ENCODE measurements at regions not wholly inside any gene's neighbourhood (a gene's known extent, or its start where the extent isn't known, plus 50 kb on each side); places are given as distances from the start of the nearest gene placed in this dataset.

DNA sequence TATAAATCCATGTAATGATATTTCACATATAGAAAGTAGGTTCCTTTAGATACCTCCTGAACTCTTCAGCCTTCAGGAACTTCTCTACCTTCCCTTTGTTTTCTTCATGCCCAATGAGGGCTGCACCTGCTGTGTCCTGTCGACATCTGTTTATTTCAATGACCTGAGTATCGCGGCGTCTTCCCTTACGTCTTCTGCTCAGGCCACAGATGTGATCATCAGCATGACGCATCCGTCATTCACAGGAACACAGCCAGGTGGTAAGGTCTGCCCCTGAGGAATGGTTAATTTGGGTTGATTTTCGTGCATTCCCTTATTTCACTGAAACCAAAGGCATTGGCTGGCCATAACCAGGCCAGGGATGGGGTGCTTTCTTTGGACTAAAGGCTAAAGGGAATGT is 217.1 kb downstream of the MED10 start:
- DNase-seq: no peak

DNA sequence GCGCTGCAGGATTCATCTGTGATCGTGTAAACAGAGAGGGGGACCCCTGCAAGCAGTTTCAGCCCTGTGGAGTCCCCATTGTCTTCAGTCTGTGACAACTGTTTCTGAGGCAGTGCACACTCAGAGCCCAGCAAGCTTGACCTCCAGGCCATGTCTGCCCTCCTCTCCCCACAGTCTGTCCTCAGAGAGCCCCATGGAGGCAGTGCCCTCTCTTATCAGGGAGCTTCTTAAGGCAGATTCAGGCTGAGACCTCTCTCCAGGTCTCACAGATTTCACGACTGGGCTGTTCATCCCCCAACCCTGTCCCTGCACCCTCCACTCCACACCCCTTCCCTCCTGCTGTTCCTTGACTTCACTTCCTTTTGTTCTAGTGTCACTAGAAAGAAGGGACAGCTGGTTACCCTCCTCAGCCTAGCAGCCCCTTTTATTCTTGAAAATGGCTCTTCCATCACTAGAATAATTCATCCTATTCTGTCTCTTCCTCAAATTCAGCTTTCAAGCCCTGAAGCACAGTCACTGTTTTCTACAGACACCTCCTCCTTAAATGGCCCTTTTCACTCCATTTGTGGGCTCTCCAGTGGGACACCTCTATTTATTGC is 218.4 kb downstream of the MED10 start:
- no peak for DNase-seq

DNA sequence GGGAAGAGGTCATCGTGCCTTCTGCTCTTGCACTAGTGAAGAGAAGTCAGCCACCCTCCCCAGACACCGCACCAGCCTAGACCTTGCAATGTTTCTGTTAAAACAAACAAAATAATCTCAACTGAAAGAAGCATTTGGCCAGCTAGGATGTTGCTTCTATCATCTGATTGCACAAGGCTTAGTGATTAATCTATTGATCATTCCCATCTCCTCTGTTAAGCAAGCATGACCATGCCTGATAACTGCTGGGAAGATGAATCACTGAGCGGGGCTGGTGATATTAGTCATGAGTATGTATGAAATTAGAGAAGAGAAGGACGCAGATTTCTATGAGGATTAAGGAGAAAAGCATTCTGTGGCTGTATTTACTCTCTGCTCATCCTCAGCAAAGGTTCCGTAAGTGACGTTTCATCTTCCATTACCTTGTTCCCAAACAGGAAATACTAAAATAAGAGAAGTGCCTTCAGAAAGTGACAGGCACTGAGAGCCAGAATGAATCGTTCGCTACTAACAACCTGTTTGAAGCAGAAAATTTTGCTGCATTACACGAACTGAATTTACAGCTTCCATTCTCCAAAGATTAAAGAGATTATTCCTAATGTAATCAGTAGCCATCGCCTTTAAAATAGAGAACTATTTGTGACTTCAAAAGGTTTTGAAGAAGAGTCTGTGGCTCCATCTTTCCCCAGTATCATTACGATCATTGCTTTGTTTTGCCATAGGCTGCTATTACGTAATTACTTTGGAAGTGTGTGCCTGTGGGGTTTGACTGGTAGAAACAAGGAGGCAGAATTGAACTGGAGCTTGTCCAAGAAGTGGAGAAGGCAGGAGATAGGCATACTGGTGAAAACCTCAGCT is 219.1 kb downstream of the MED10 start:
- DNase-seq: peak in 1 of 2 experiments; percentile 17

DNA sequence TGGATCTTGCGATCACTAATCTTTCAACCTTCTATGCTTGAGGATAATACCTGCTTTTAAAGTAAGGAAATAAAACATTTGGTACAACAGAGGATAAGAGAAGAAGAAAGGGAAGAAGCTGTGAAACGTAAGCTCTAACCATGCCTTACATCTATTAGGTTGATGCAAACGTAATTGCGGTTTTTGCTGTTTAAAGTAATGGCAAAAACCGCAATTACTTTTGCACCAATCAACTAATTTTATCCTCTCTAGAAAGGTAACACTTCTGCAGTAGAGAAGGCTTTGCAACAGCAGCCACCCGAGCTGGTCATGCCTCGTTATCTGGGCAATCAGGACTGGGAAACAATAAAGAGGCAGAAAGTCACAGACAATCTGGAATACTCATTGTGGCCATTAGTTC is 224.1 kb downstream of the MED10 start:
- no peak for DNase-seq

DNA sequence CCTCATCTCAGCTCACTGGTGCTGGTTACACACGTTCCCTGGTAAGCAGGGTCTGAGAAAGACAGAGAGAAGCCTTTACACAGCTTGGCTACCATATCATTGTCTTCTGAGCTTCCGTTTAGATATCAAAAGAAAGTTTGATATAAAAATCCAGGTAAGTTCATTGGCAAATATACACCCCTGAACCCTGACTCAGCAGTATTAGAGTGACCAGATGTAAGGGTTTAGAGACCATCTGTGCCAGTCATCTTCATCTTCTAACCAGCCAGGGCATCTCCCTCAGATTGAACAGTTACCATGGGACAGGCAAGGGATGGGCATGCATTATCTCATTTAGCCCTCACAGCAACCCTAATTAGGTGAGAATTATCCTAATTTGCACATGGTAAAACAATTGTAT is 232.1 kb downstream of the MED10 start:
- no peak for DNase-seq

DNA sequence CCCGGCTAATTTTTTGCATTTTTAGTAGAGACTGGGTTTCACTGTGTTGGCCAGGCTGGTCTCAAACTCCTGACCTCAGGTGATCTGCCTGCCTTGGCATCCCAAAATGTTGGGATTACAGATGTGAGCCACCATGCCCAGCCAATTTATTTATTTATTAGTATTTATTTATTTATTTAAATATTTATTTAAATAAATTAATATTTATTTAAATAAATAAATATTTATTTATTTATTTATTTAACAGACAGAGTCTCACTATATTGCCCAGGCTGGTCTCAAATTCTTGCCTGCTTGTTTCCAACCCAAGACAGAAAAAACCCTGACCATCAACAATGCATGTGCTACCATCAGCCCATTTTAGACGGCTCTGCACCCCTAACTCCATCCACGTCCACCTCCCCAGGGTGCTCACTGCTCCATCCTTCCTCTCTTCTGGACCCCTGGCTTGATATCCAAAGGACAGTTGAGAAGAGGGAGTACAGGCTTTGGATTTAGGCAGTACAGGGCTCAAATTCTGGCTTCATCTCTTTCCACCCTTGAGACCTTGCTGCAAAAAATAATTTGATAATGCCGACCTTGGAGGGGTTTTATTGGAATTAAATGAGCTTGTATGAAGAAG is 232.6 kb downstream of the MED10 start:
- no peak for DNase-seq

DNA sequence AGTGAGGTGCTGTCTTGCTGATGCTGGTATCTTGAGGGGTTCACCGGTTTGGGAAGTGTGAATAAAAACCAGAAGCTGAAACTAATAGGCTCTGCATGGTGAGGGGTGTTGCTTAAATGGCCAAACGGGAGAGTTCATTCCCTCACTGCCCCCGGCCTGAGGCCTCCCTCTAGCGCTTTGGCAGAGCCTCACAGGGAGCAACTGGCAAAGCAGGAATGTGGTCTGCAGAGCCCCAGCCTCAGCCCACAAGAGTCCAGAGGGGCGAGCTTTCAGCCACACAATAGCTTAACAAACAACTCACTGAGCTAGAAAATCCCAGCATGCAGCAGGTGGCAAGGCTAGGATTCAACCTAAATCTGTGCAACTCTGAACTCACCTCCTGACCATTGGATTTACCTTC is 234.8 kb downstream of the MED10 start:
- DNase-seq: no peak

DNA sequence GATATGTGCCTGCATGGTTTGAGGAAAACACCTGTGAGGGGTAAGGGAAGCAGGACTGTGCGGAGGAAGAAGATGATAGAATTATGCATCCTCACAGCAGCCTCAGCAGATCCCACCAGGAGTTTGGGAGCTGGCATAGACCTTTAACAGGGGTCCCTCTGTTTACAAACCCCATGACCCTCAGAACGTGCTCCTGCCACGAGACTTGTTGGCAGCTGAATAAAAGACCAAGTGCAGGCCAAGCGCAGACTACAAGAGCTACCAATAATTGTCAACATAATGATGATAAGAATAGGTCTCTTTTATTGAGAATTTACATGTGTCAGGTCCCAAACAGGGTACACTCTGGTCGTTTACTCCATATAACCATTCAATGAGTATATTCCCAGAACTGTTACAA is 236.0 kb downstream of the MED10 start:
- DNase-seq: no peak

DNA sequence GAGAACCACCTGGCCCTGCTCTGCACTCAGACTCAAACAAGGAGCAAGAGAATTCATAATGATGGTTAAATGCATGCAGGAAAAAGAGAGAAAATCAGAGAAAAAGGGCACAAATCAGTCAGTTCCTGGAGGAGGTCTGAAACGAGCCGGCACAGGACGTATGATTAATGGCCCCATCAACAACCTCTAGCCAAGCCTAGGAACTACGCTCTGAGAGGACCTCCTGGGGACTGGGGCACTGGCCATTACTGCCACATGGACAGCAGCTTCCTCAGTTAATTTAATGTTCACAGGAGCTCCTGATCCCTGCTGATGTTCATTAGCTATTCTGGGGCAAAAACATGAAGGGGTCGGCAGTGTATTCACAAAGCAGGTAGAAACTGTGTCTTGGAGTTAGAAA is 238.1 kb downstream of the MED10 start:
- DNase-seq: no peak

DNA sequence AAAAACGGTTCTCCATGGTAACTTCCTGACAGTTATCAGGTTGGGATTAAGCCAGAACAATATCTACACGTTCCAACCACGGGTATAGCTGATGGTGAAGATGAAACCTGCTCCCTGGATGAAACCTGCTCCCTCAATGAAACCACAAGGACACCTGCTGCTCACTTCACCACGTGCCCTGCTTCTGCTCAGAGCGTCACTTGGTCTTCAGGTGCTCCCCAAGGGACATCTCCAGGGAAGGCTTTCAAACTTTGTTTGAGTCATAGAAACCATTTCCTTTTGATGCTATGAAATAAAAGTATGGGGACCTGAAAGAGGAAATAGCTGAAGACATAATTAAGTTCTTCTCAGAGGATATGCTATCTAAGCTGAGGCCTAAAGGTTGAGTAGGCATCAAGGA is 242.4 kb downstream of the MED10 start:
- DNase-seq: no peak

DNA sequence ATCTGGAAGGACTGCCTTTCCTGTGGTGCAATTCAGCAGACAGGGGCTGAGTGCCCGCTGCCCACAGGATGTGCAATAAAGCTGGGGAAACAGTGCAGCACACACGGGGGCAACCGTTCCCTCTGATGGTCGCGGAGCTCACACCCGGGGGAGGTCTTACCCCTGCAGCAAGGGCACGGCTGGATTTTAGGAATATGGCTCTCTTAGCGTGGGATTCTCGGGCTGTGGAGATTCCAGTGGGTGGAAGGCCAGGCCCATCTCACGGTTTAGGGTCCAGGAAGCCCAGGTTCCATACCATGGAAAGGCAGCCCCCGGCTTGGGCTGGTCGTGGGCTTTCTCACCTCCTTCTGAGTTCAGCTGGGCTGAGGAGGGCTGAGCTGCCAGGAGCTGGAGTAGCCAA is 244.1 kb downstream of the MED10 start:
- DNase-seq: no peak

DNA sequence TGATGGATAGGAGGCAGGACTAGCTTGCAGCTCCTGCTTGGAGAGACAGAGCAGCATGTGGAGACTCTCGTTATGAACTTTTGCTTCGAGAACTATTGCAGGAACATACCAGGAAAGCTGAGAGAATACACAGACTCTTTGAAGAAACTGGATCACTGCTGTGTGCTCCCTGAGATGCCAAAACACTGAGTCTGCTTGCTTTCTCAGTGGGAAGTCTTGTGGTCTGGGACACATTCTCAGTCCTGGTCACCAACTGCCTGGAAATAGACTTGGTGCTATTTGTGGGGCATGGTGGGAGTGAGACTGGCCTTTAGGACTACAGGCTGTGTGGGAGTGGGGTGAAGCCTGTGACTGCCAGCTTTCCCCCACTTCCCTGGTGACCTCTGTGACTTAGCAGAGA is 252.6 kb downstream of the MED10 start:
- DNase-seq: no peak

DNA sequence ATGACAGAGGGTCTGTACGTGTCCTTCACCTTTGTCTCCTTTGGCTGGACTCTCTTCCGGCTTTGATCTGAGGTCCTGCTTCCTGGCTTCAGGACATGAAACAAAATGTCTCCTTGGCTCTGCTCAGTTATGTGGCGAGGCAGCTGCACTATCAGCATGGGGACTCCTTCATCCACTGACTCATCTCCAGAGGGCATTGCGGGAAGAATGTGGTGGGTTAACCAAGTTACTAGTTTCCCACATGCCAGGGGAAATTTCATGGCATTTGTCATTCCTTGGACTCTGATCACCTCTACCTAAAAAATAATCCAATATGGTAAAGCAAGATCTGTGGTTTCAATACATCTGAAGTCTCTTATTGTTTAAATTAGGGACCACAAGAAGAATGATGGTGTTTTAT is 259.7 kb downstream of the MED10 start:
- no peak for DNase-seq

DNA sequence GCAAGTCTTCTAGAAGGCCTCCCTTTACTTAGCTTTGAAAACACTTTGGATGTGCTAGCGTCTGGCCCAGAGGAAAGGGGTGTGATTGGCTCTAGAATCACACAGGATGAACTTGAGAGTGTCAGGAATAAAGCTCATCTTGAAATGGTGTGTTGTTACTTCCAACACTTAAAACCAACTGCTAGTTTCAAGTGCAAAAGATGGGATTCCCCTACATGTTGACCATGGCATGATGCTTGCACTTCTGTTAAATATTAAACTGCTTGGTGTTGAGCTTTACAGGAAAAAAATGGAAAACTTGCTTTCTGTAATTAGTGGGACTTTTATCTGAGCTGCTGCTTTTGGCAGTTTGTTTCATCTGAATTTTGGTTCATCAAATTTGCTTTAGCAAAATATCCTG is 261.1 kb downstream of the MED10 start:
- no peak for DNase-seq

DNA sequence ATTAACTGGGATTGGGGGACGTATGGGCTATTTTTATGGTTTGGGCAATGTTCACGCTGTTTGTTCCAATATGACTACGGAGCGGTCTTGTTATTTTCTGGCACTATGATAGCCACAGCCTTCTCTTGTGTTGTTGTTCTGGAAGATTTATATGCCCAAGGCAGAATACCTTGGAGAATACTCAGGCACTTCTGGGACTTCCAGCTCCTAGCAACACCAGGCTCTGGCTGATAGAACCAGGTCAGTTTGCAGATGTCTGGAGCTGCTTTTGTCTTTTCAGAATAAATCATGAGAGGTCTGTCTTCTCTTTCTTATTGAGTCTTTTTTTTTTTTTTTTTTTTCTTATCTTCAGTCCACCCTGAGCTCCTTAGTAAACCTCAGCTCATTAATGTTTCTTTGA is 262.5 kb downstream of the MED10 start:
- no peak for DNase-seq

DNA sequence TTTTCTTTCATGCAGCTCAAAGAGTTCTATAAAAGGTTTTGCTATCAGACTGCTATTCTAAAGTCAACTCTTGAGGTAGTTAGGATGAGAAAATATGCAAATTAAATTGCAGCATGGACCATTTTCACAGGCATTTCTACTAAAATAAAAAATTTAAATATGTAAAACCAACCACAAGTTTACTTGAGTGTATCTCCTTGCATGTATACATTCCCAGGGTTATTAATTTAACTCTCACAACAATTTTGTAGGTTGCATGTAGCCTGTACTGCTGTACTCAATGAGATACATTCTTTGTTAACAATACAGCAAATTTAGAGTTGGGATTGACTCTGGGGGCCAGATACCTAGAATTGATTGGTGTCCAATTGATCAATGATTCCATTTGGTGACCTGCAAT is 265.8 kb downstream of the MED10 start:
- DNase-seq: no peak

DNA sequence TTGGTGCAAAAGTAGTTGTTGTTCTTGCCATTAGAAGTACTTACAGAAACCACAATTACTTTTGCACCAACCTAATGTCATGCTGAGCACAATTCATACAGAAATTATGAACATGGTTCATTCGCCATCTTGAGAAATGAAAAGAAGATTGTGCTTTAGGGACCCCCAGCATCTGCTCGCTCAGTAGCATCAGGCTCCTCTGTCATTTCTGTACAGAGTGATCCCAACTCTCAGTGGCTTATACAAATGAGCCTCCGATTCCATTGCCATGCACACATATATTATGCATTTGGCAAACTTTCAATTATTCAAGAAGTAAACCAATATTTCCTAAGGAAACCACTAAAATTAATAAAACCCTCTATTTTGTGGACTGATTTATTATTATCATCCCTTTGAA is 266.2 kb downstream of the MED10 start:
- no peak for DNase-seq

DNA sequence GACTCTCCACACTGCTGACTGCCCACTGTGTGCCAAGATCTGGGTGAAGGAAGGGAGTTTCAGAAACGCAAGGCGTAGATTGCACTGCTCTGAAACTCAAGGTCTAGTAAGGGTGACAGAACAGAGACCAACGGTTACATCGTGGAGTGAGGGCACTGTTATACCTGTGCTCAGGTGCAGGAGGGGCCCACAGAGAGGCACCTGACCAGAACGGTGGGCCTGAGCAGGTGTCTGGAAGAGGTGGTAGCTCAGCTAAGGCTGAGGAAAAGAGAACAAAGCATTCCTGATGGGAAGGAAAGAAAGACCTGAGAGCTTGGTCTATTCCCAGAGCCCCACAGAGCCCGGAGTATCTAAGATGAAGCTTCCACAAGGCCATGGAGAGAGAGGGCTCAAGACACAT is 267.2 kb downstream of the MED10 start:
- DNase-seq: no peak

DNA sequence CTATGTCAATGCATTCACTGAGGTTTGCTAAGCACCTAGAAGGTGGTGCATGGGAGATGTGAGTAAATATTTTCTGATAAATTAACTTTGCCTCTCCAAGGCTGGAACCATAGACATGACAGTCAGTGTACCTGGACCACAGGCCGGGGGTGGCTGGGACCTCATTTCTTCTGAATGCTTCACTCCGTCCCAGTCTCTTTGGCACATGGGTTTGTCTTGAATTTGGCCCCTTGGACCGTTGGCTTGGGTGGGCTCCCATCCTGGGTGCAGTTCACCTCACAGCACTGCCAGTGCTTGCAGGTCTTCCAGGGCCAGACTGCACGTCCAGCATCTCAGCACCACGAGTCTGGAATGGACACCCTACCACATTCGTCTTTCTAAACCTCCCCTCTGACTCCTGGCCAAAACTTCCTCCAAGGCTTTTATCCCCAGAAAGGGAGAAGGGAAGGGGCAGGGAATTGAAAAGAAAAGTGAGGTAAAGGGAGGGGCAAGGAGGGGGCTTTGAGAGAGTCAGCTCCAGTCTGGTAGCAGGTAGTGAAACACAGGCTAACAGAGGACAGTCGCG is 267.8 kb downstream of the MED10 start:
- DNase-seq: no peak

DNA sequence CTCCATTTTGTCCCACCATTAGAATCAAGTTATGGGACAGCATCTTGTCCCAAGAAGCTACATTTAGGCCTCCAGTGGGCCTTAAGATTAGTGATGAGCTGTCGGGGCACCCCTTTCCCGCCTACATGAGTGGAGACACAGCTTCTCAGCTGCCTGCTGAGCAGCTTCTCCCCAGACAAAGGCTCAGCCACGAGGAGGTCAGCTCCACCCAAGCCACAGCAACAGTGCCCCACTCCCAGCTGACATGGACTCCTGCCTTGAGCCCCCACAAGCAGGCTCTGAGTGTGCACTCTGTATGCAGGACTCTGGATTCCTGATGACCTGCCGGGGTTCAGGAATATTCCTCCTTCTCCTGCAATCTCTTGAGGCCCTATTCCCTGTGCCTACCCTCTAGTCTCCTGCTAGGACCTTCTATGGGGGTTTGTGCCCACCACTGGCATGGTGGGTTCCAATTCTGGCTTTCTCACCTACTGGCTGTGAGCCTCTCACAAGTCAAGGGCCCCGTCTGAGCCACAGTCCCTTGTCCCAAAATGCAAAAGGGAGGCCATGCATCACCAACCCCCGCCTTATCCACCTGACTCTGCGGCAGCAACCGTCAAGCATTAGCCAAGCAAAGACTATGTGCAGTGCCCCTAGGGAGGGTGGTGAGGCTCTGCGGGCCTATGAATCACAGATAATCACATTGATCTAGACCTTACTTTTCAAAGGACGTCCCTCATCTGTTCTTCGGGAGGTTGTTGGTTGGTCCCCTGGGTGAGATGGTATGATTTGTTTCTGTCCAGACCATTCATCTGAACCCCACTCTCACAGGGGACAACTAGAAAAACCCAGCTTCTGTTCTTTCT is 269.1 kb downstream of the MED10 start:
- no peak for DNase-seq

DNA sequence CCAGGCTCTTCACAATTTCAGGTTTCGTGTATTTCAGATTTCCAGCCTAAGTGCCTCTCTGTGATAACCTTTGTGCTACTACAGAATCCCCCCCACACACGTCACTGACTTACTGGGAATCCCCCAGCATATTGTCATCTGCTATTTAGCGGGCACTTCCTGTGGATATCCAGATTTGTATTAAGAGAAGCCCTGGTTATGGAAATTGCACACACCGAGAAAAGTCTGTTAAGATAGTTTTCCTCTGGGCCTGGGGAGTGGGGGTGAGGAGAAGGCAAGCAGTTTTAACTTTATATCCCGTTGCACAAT is 269.9 kb downstream of the MED10 start:
- DNase-seq: no peak

DNA sequence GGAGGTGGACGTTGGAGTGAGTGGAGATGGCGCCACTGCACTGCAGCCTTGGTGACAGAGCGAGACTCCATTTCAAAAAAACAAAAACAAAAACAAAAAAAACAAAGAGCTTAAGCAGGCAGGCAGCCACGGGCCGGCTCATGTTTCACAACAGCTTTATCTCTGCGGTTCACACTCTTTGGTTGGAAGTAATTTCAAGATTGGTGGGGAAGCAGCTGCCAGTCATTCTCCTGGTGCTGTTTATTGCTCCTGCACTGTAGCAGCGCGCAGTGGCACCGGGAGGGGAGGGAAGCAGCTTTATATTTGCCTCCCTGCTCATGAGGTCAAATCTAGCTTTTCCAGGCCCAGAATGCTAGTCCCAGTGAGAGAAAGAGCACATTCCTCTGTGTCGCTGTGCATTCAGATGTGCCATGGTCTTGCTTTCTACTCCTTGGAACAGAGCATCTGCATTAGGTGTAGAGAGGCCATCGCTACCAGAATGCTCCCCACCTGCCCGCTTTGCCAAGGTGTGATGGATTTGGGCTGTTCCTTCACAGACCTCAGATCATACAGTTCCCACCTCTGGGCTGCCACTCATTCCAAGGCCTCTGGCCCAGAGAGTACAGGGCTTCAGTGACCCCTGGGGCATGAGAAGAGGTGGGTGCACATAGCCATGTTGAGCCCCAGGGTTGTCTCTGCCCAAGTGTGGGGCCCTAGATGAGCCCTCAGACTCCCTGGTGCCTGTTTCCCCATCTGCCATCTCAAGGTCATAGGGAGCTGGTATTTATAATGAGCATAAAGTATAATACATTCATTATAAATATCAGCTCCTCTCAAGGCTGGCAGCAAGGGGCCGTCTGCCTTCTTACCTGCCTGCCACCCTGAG is 270.4 kb downstream of the MED10 start:
- DNase-seq: no peak
